Mesendoderm (in vitro differentiated cells): ENCODE measurements at regions not wholly inside any gene's neighbourhood (a gene's known extent, or its start where the extent isn't known, plus 50 kb on each side); places are given as distances from the start of the nearest gene placed in this dataset.
A peak's percentile ranks its signal among the peaks of the same experiment; 100 is the strongest.

ENCODE experiments used
- DNase-seq: peaks from one replicate; pipeline ENCODE4 v3.0.0; 2013
- H2AK5ac ChIP-seq: 2 replicates; pipeline ENCODE4 v1.6.1; 2013; ENCODE audit warnings: low read length, inconsistent platforms
- H2BK120ac ChIP-seq: 2 replicates; pipeline ENCODE4 v1.6.1; 2013; ENCODE audit warnings: low read depth, mild to moderate bottlenecking, low read length, moderate library complexity, mixed read lengths
- H2BK15ac ChIP-seq: replicated peaks from 2 replicates; pipeline ENCODE4 v1.6.1; 2013; ENCODE audit warnings: low read depth, mild to moderate bottlenecking, moderate library complexity
- H2BK5ac ChIP-seq: 2 replicates; pipeline ENCODE4 v1.6.1; 2013; ENCODE audit warnings: low read length, inconsistent platforms
- H3K18ac ChIP-seq: 2 replicates; pipeline ENCODE4 v1.6.1; 2013; ENCODE audit warnings: mild to moderate bottlenecking, low read length, mixed read lengths
- H3K23ac ChIP-seq: one replicate; pipeline ENCODE4 v1.6.1; 2013; ENCODE audit warnings: low read length
- H3K27ac ChIP-seq: 2 replicates; pipeline ENCODE4 v1.5.1; 2013; ENCODE audit warnings: low read depth, mild to moderate bottlenecking, inconsistent platforms, low read length, moderate library complexity
- H3K27me3 ChIP-seq: 2 replicates; pipeline ENCODE4 v1.6.1; 2013; ENCODE audit warnings: low read length, control low read depth, mild to moderate bottlenecking, inconsistent platforms; ENCODE audit not compliant: insufficient read depth, poor library complexity
- H3K36me3 ChIP-seq: 2 replicates; pipeline ENCODE4 v1.6.1; 2013; ENCODE audit warnings: low read length, inconsistent platforms; ENCODE audit not compliant: control insufficient read depth, insufficient read depth
- H3K4ac ChIP-seq: one replicate; pipeline ENCODE4 v1.6.1; 2013; ENCODE audit warnings: low read depth, mild to moderate bottlenecking, low read length, moderate library complexity
- H3K4me1 ChIP-seq: 2 replicates; pipeline ENCODE4 v1.6.1; 2013; ENCODE audit warnings: low read depth, low read length, inconsistent platforms; ENCODE audit not compliant: control insufficient read depth
- H3K4me2 ChIP-seq: 2 replicates; pipeline ENCODE4 v1.6.1; 2013; ENCODE audit warnings: low read length
- H3K4me3 ChIP-seq: 2 replicates; pipeline ENCODE4 v1.5.1; 2013; ENCODE audit warnings: mild to moderate bottlenecking, low read length
- H3K56ac ChIP-seq: one replicate; pipeline ENCODE4 v1.6.1; 2013; ENCODE audit warnings: low read length
- H3K79me1 ChIP-seq: 2 replicates; pipeline ENCODE4 v1.6.1; 2013; ENCODE audit warnings: low read length, inconsistent platforms
- H3K79me2 ChIP-seq: 2 replicates; pipeline ENCODE4 v1.6.1; 2013; ENCODE audit warnings: mild to moderate bottlenecking, low read length; ENCODE audit not compliant: control insufficient read depth, insufficient read depth
- H3K9ac ChIP-seq: 2 replicates; pipeline ENCODE4 v1.6.1; 2013; ENCODE audit warnings: low read length, inconsistent platforms
- H4K5ac ChIP-seq: one replicate; pipeline ENCODE4 v1.6.1; 2013; ENCODE audit warnings: low read length
- H4K8ac ChIP-seq: one replicate; pipeline ENCODE4 v1.6.1; 2013; ENCODE audit warnings: low read depth, mild to moderate bottlenecking, control low read depth, low read length, moderate library complexity
- WGBS: extraction: QIAGEN DNeasy Blood & Tissue Kit; methylation state at CpG from one replicate; pipeline ENCODE4 v1.1.7; 2013; ENCODE audit warnings: low lambda C conversion rate, missing lambda C conversion rate; ENCODE audit not compliant: insufficient coverage; ENCODE audit errors: extremely low coverage; 5-methylcytosine and 5-hydroxymethylcytosine counted together

DNA sequence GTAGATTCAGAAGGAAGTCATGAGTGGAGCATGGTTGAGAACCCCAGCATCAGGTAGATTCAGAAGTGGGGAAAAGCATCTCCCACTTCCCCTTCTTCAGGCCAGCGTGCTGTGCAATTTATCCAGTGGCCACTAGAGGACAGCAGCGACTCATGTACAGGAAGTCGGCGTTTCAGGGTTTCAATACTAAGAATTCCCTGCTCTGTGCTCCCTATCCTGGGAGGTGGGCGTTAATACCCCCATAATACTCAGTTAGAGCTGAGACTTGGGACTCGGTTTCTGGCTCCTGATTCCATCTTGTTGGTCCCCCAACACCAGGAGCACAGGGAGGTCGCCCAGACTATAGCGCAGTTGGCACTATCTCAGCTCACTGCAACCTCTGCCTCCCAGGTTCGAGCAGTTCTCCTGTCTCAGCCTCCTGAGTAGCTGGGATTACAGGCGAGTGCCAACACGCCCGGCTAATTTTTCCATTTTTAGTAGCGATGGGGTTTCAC, 75.3 kb upstream of the AMZ2 start:
- Histone ChIP-seq H3K18ac (no peak overlapping the region), H3K4me1 (no peaks in the 10 kb centered on the region), H3K4me2 (no peak overlapping the region), H3K23ac (no peak overlapping the region), H2AK5ac (no peak overlapping the region), H3K4me3 (no peak overlapping the region), H2BK120ac (no peak overlapping the region), H2BK5ac (no peak overlapping the region), H3K79me1 (no peaks in the 10 kb centered on the region), H3K79me2 (no peaks in the 10 kb centered on the region), H3K56ac (no peak overlapping the region), H4K5ac (no peak overlapping the region), H3K36me3 (no peaks in the 10 kb centered on the region), H3K27ac (no peak overlapping the region), H3K9ac (no peak overlapping the region), H3K27me3 (no peaks in the 10 kb centered on the region), H3K4ac (no peak overlapping the region), H4K8ac (no peak overlapping the region), H2BK15ac (no peak overlapping the region)
- no CpG with 5 or more reads among the region's 13 CpGs for WGBS
- DNase-seq = peak; percentile 49

GRCh38 chr17:68175416-68175815, 72.4 kb upstream of the AMZ2 start:
- Histone ChIP-seq H3K27ac (no peak overlapping the region), H2AK5ac (no peak overlapping the region), H3K79me2 (no peaks in the 10 kb centered on the region), H3K4ac (no peak overlapping the region), H3K27me3 (no peaks in the 10 kb centered on the region), H3K4me2 (no peak overlapping the region), H3K4me1 (no peaks in the 10 kb centered on the region), H3K23ac (no peak overlapping the region), H3K9ac (no peak overlapping the region), H2BK15ac (no peak overlapping the region), H3K4me3 (no peak overlapping the region), H3K36me3 (no peaks in the 10 kb centered on the region), H3K79me1 (no peaks in the 10 kb centered on the region), H3K56ac (no peak overlapping the region), H3K18ac (no peak overlapping the region), H2BK5ac (no peak overlapping the region), H4K8ac (no peak overlapping the region), H2BK120ac (no peak overlapping the region), H4K5ac (no peak overlapping the region)
- DNase-seq = no peak
- WGBS = no CpG with 5 or more reads among the region's 2 CpGs

- H4K8ac ChIP-seq = no peak overlapping the region
- DNase-seq = no peak
- no CpG with 5 or more reads among the region's 3 CpGs for WGBS
These were observed 71.9 kb upstream of the AMZ2 start for GRCh38 chr17:68175905-68176304.

GRCh38 chr17:68176718-68177117, 71.1 kb upstream of the AMZ2 start:
- Histone ChIP-seq H2BK15ac (no peak overlapping the region), H3K9ac (no peak overlapping the region), H2BK5ac (no peak overlapping the region), H3K18ac (no peak overlapping the region), H3K4me3 (no peak overlapping the region), H4K8ac (no peak overlapping the region), H3K36me3 (no peaks in the 10 kb centered on the region), H3K79me1 (no peaks in the 10 kb centered on the region), H3K79me2 (no peaks in the 10 kb centered on the region), H3K56ac (no peak overlapping the region), H2BK120ac (no peak overlapping the region), H3K27ac (no peak overlapping the region), H2AK5ac (no peak overlapping the region), H3K4me2 (no peak overlapping the region), H3K4me1 (no peaks in the 10 kb centered on the region), H3K23ac (no peak overlapping the region), H4K5ac (no peak overlapping the region), H3K4ac (no peak overlapping the region), H3K27me3 (no peaks in the 10 kb centered on the region)
- WGBS = no CpG with 5 or more reads among the region's 4 CpGs
- DNase-seq = no peak

More at GRCh38 chr17:68175905-68176304, 71.9 kb upstream of the AMZ2 start:
- Histone ChIP-seq H3K9ac (no peak overlapping the region), H4K5ac (no peak overlapping the region), H3K36me3 (no peaks in the 10 kb centered on the region), H3K79me1 (no peaks in the 10 kb centered on the region), H3K56ac (no peak overlapping the region), H2AK5ac (no peak overlapping the region), H3K4ac (no peak overlapping the region), H3K4me1 (no peaks in the 10 kb centered on the region), H3K4me3 (no peak overlapping the region), H3K18ac (no peak overlapping the region), H2BK120ac (no peak overlapping the region), H2BK5ac (no peak overlapping the region), H3K27ac (no peak overlapping the region), H3K23ac (no peak overlapping the region), H3K79me2 (no peaks in the 10 kb centered on the region), H2BK15ac (no peak overlapping the region), H3K27me3 (no peaks in the 10 kb centered on the region), H3K4me2 (no peak overlapping the region)

GRCh38 chr17:68178831-68179230, 69.0 kb upstream of the AMZ2 start:
- H3K79me1 ChIP-seq = no peaks in the 10 kb centered on the region
- H3K9ac ChIP-seq = no peak overlapping the region
- no peak overlapping the region for H3K4me2 ChIP-seq
- no peak overlapping the region for H3K18ac ChIP-seq
- peak overlapping the region; percentile 24 for H3K23ac ChIP-seq
- no peak overlapping the region for H2BK15ac ChIP-seq
- peak overlapping the region; percentile 34 for H3K56ac ChIP-seq
- WGBS = no CpG with 5 or more reads among the region's 6 CpGs
- H3K4me3 ChIP-seq = no peak overlapping the region
- H3K4me1 ChIP-seq = no peaks in the 10 kb centered on the region
- no peak overlapping the region for H2BK120ac ChIP-seq
- H2AK5ac ChIP-seq = no peak overlapping the region
- H3K36me3 ChIP-seq = no peaks in the 10 kb centered on the region
- no peak overlapping the region for H2BK5ac ChIP-seq
- H3K27me3 ChIP-seq = no peaks in the 10 kb centered on the region
- no peak overlapping the region for H3K4ac ChIP-seq
- H3K27ac ChIP-seq = no peak overlapping the region
- no peak for DNase-seq
- H4K8ac ChIP-seq = no peak overlapping the region
- H3K79me2 ChIP-seq = no peaks in the 10 kb centered on the region
- no peak overlapping the region for H4K5ac ChIP-seq

DNA sequence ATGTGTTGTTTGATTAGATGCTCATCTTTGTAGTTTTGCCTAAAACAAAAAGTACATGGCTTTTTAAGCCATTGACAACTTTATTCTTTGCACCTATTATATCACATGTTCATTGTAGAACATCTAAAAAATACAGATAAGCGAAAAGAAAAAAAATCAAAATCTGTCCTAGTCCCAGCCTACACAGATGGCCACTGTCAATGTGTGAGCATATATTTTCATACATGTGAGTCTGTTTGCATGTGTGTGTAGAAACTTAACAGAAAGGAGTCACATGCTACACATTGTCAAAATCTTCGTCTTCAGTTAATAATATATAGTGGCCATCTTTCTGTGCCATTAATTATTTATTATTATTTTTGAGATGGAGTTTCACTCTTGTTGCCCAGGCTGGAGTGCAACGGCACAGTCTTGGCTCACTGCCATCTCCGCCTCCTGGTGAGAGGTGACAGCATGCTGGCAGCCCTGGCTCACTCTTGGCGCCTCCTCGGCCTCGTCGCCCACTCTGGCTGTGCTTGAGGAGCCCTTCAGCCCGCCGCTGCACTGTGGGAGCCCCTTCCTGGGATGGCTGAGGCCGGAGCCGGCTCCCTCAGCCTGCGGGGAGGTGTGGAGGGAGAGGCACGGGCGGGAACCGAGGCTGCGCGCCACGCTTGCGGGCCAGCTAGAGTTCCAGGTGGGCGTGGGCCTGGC, 68.5 kb upstream of the AMZ2 start:
- Histone ChIP-seq H3K4ac (no peak overlapping the region), H3K27me3 (no peaks in the 10 kb centered on the region), H2BK5ac (no peak overlapping the region), H4K8ac (no peak overlapping the region), H3K18ac (no peak overlapping the region), H3K36me3 (no peaks in the 10 kb centered on the region), H3K79me2 (no peaks in the 10 kb centered on the region), H3K27ac (no peak overlapping the region), H3K9ac (no peak overlapping the region), H3K4me3 (no peak overlapping the region), H4K5ac (no peak overlapping the region), H2BK120ac (no peak overlapping the region), H2BK15ac (no peak overlapping the region), H2AK5ac (no peak overlapping the region), H3K23ac (peak overlapping the region; percentile 24), H3K79me1 (no peaks in the 10 kb centered on the region), H3K4me1 (no peaks in the 10 kb centered on the region), H3K56ac (no peak overlapping the region), H3K4me2 (no peak overlapping the region)
- DNase-seq = no peak
- no CpG with 5 or more reads among the region's 21 CpGs for WGBS
